GM12878 (cell line): ENCODE measurements at regions not wholly inside any gene's neighbourhood (a gene's known extent, or its start where the extent isn't known, plus 50 kb on each side); places are given as distances from the start of the nearest gene placed in this dataset.

Experiments
- ATAC-seq: fragments of 200-7000 bp; cut with Tn5 transposase; 3 replicates; pipeline ENCODE4 v1.9.1; 2020; ENCODE audit warnings: mild to moderate bottlenecking, moderate library complexity
- BruUV-seq: library from RNA; stranded (reverse); fragments of 400-500 nt; replicated peaks from 2 replicates; lab custom pipeline; 2021; lab: Mats Ljungman, UMichigan
- CTCF ChIA-PET: fragments of 300-600 bp; sonication (Branson Sonifier 250); formaldehyde crosslinking; extraction: SDS; loops from one replicate; lab custom pipeline; 2021; ENCODE audit warnings: inconsistent platforms; lab: Yijun Ruan, JAX
- POLR2A ChIA-PET: fragments of 350-600 bp; formaldehyde crosslinking; extraction: SDS; loops from one replicate; lab custom pipeline; 2021; ENCODE audit warnings: inconsistent platforms; lab: Charles Lee
- RAD21 ChIA-PET: fragments of 300-600 bp; sonication (Branson Sonifier 250); formaldehyde crosslinking; loops from one replicate; lab custom pipeline; 2023; ENCODE audit warnings: antibody characterized with exemption; ENCODE audit not compliant: unreplicated experiment; lab: Charles Lee
- SMC1A ChIA-PET: fragments of 300-600 bp; sonication (Branson Sonifier 250); formaldehyde crosslinking; loops from one replicate; lab custom pipeline; 2023; ENCODE audit not compliant: unreplicated experiment, uncharacterized antibody; lab: Charles Lee
- DNase-seq: peaks from one replicate; pipeline ENCODE4 v3.0.0-alpha.2; 2011; ENCODE audit warnings: low read depth, low spot score
- FAIRE-seq: peaks from 3 replicates; lab custom pipeline; 2011; peaks lifted over from hg19 to GRCh38; lab: Jason Lieb, UNC
- H2AFZ ChIP-seq: 2 replicates; pipeline ENCODE4 v1.6.0; 2011; ENCODE audit warnings: low read depth, low read length, control low read depth; ENCODE audit not compliant: control insufficient read depth
- H3K27ac ChIP-seq: 2 replicates; pipeline ENCODE4 v1.5.1; 2011; ENCODE audit warnings: control low read depth; ENCODE audit not compliant: control insufficient read depth, insufficient read depth
- H3K27me3 ChIP-seq, 2 experiments: replicated peaks in 1 of 2; 2 replicates each; pipeline versions ENCODE4 v1.6.0 to v1.6.1; 2011; ENCODE audit warnings: low read length in 1 of 2; ENCODE audit not compliant: control insufficient read depth in 2 of 2, insufficient read depth in 2 of 2
- H3K36me3 ChIP-seq, 2 experiments: 2 replicates each; pipeline ENCODE4 v1.5.1; 2011; ENCODE audit warnings: low read length in 1 of 2; ENCODE audit not compliant: control insufficient read depth in 2 of 2, insufficient read depth in 2 of 2
- H3K4me1 ChIP-seq: 2 replicates; pipeline ENCODE4 v1.6.1; 2011; ENCODE audit warnings: mild to moderate bottlenecking, low read length, moderate library complexity, mixed read lengths; ENCODE audit not compliant: control insufficient read depth, insufficient read depth
- H3K4me2 ChIP-seq: 2 replicates; pipeline ENCODE4 v1.6.0; 2011; ENCODE audit warnings: control low read depth; ENCODE audit not compliant: control insufficient read depth, insufficient read depth
- H3K4me3 ChIP-seq: fragments of 200-600 bp; sonication (generic); 2 replicates; pipeline ENCODE4 v1.5.1; 2016
- H3K79me2 ChIP-seq: 2 replicates; pipeline ENCODE4 v1.6.0; 2011; ENCODE audit warnings: low read length; ENCODE audit not compliant: control insufficient read depth, insufficient read depth
- H3K9ac ChIP-seq: 2 replicates; pipeline ENCODE4 v1.8.0; 2011; ENCODE audit warnings: low read length, control low read depth, mixed read lengths; ENCODE audit not compliant: control insufficient read depth, insufficient read depth
- H3K9me3 ChIP-seq: replicated peaks from 3 replicates; pipeline ENCODE4 v1.5.1; 2011; ENCODE audit warnings: mild to moderate bottlenecking, low read length; ENCODE audit not compliant: control insufficient read depth, insufficient read depth
- H4K20me1 ChIP-seq: 2 replicates; pipeline ENCODE4 v1.6.0; 2011; ENCODE audit not compliant: control insufficient read depth, insufficient read depth
- CBX5 ChIP-seq: sonication (generic); IDR thresholded peaks from 2 replicates; pipeline ENCODE4 v1.6.1; 2016; ENCODE audit warnings: low read depth, moderate library complexity, mild to moderate bottlenecking, inconsistent platforms
- EP300 ChIP-seq, 2 experiments: fragments of 150-350 bp in 1 of 2; IDR thresholded peaks; 2 replicates each; pipeline ENCODE4 v1.6.1; 2011 to 2012; ENCODE audit warnings: low read depth in 2 of 2, low read length in 2 of 2, borderline replicate concordance in 1 of 2, improper control_type of control experiment in 1 of 2, inconsistent platforms in 1 of 2; ENCODE audit not compliant: control insufficient read depth in 1 of 2
- IKZF2 ChIP-seq, 2 experiments: fragments of 450-650 bp; IDR thresholded peaks; 2 replicates each; pipeline ENCODE4 v1.6.1; 2017; ENCODE audit warnings: mild to moderate bottlenecking in 2 of 2, moderate library complexity in 2 of 2
- MTA3 ChIP-seq: IDR thresholded peaks from 2 replicates; pipeline ENCODE4 v1.6.1; 2012; ENCODE audit warnings: low read length, inconsistent platforms, borderline replicate concordance
- NFYB ChIP-seq: IDR thresholded peaks from 2 replicates; pipeline ENCODE4 v1.6.1; 2011; ENCODE audit warnings: low read depth, mild to moderate bottlenecking, low read length, improper control_type of control experiment, moderate library complexity; ENCODE audit not compliant: insufficient read depth
- NR2C1 ChIP-seq: fragments of 450-650 bp; IDR thresholded peaks from 2 replicates; pipeline ENCODE4 v1.6.1; 2017; ENCODE audit warnings: antibody characterized with exemption, mild to moderate bottlenecking, moderate library complexity
- PAX8 ChIP-seq: fragments of 450-650 bp; IDR thresholded peaks from 2 replicates; pipeline ENCODE4 v1.6.1; 2017; ENCODE audit warnings: mild to moderate bottlenecking, moderate library complexity
- POU2F2 ChIP-seq: IDR thresholded peaks from 3 replicates; pipeline ENCODE4 v1.6.1; 2011; ENCODE audit warnings: low read depth, mild to moderate bottlenecking, low read length, borderline replicate concordance
- ZBED1 ChIP-seq: IDR thresholded peaks from 2 replicates; pipeline ENCODE4 v1.6.1; 2016; ENCODE audit warnings: borderline replicate concordance
- WGBS: methylation state at CpG from one replicate; pipeline ENCODE4 v1.1.6; 2016; ENCODE audit warnings: low lambda C conversion rate; ENCODE audit not compliant: insufficient replicate concordance, insufficient coverage; ENCODE audit errors: missing lambda C conversion rate; 5-methylcytosine and 5-hydroxymethylcytosine counted together
- in situ Hi-C: fragments of 300-500 bp; cut with MboI; formaldehyde crosslinking; loops from 9 replicates; pipeline ENCODE4 v1.14.3; 2018; ENCODE audit warnings: mixed read lengths
- intact Hi-C: fragments of 100-400 bp; cut with micrococcal nuclease; formaldehyde crosslinking; loops from one replicate; pipeline ENCODE4 v1.14.2; 2022; ENCODE audit not compliant: unreplicated experiment
- TF ChIP-seq, protein P1 (sequence below): fragments of 450-650 bp; formaldehyde crosslinking; IDR thresholded peaks from 2 replicates; pipeline ENCODE4 v1.4.0; 2020; ENCODE audit warnings: mild to moderate bottlenecking, moderate library complexity

DNA sequence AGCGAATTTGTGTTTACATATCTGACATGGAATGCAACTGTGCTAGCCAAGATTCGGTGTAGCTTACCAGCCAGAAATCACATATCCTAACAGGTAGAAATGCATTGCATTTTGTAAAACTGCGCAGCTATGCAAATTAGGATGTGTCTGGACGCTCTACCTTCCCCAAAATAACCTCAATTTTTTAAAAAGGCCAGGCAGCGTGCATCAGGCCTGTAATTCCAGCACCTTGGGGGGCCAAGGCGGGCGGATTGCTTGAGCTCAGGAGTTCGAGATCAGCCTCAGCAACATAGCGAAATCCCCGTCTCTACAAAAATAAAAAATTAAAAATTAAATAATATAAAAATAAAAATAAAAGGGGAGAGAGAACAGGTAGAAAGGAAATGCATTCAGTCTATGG lies 305.0 kb downstream of the TYW1 start:
- BruUV-seq = no TSS peak
- FAIRE-seq (no peak), ATAC-seq (no peak), DNase-seq (no peak)
- POLR2A ChIA-PET = interaction anchor here (0.6 to 1.3 kb wide), 3 partner anchors 306 to 1312 kb away, joined by 3 to 4 read pairs (median 3); partner anchors contain the start of gene SBDS
- peaks cover 5% of the 10 kb centered on the region for H3K4me1 ChIP-seq
- H3K79me2 ChIP-seq = peaks cover 42% of the 10 kb centered on the region
- H3K4me2 ChIP-seq = peak overlapping the region; percentile 45
- intact Hi-C loops (loop anchor here (2.0 to 5.0 kb wide), 2 partner anchors 173 to 259 kb away; no protein-coding TSS in a partner anchor), in situ Hi-C loops (loop anchor here (25.0 kb wide), 1 partner anchor 264 kb away; no protein-coding TSS in a partner anchor)
- H2AFZ ChIP-seq = peak overlapping the region; percentile 77; the same call in 1 of the 2 replicates
- CTCF ChIA-PET = interaction anchor here (0.8 to 0.9 kb wide), 2 partner anchors 12 to 171 kb away, joined by 4 to 6 read pairs; no protein-coding TSS in a partner anchor
- H4K20me1 ChIP-seq = no peaks in the 10 kb centered on the region
- no peaks in the 10 kb centered on the region for H3K27me3 ChIP-seq
- H3K9me3 ChIP-seq = no peaks in the 10 kb centered on the region
- SMC1A ChIA-PET = interaction anchor here (0.6 to 1.1 kb wide), 3 partner anchors 116 to 261 kb away, joined by 3 read pairs; no protein-coding TSS in a partner anchor
- H3K4me3 ChIP-seq = peak overlapping the region; percentile 99
- peak overlapping the region; percentile 97 for H3K9ac ChIP-seq
- peak; percentile 48; the same call in 1 of the 3 replicates for TF ChIP-seq POU2F2
- no peak for TF ChIP-seq ZBED1
- WGBS = under 1% methylated on average over 10 of the region's 10 CpGs
- no peaks in the 10 kb centered on the region for H3K36me3 ChIP-seq
- RAD21 ChIA-PET = interaction anchor here (1.2 kb wide), 1 partner anchor 261 kb away, joined by 10 read pairs; no protein-coding TSS in a partner anchor
- H3K27ac ChIP-seq = peak overlapping the region; percentile 92

DNA sequence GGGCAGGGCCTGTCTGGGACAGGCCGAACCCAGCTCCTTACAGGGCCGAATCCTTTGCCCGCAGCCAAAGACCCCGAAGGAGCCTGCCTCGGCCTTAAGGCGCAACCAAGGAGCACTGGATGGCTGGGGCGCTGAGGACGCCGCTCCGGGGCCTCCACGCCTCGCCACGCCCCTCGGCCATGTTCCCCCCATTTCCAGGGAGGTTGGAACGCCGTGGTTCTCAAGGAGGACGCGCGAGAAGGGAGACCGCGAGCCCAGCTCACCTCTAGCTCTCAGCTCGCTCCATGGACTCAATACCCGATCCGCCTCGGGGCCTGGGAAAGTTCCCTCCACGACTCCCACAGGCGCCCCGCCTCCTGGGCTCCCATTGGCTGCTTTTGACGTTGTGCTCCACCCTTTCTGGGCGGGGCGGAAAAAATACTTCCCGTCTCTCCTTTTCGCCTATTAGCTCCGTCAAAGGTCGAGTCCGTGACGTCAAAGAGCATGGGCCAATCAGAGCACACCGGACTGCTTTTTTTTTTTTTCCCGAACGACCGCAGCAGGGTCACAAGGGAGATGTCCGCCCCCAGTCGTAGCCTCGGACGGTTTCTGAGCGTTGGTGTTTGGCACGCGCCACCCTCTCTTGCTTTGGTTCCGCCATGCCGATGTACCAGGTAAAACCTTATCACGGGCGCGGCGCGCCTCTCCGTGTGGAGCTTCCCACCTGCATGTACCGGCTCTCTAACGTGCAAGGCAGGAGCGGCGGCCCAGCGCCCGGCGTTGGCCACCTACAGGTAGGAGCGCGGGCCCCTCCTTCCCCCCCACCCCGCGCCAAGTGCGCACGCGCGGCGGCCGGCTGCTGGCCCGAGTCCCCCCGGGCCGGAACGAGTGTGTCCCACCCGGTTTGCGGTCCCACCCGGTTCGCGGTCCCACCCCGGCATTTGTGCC lies 305.7 kb downstream of the TYW1 start:
- Histone ChIP-seq H3K27ac (peak overlapping the region; percentile 92), H3K36me3 (no peaks in the 10 kb centered on the region; a peak in 1 of 4 replicates), H3K9ac (peak overlapping the region; percentile 97), H3K79me2 (peaks cover 42% of the 10 kb centered on the region), H3K9me3 (no peaks in the 10 kb centered on the region), H3K4me2 (peak overlapping the region; percentile 45), H3K4me3 (peak overlapping the region; percentile 99), H3K27me3 (no peaks in the 10 kb centered on the region), H2AFZ (peak overlapping the region; percentile 77), H4K20me1 (no peaks in the 10 kb centered on the region), H3K4me1 (peaks cover 5% of the 10 kb centered on the region)
- POLR2A ChIA-PET = interaction anchor here (0.6 to 1.3 kb wide), 5 partner anchors 105 to 1313 kb away, joined by 3 to 4 read pairs (median 3); partner anchors contain the start of gene SBDS
- intact Hi-C loops (loop anchor here (2.0 to 5.0 kb wide), 2 partner anchors 174 to 260 kb away; no protein-coding TSS in a partner anchor), in situ Hi-C loops (loop anchor here (25.0 kb wide), 1 partner anchor 265 kb away; no protein-coding TSS in a partner anchor)
- peak; percentile 96 for DNase-seq
- ATAC-seq = peak; percentile 88
- SMC1A ChIA-PET = interaction anchor here (0.6 to 1.1 kb wide), 3 partner anchors 117 to 262 kb away, joined by 3 read pairs; no protein-coding TSS in a partner anchor
- WGBS = 0% methylated on average over 58 of the region's 83 CpGs
- FAIRE-seq = peak; percentile 74
- RAD21 ChIA-PET = interaction anchor here (0.7 to 1.2 kb wide), 2 partner anchors 262 to 1098 kb away, joined by 3 to 10 read pairs; no protein-coding TSS in a partner anchor
- BruUV-seq = TSS peak; percentile 66
- CTCF ChIA-PET = interaction anchor here (0.6 to 0.9 kb wide), 5 partner anchors 12 to 1463 kb away, joined by 3 to 6 read pairs (median 4); no protein-coding TSS in a partner anchor
- TF ChIP-seq, protein P1, sequence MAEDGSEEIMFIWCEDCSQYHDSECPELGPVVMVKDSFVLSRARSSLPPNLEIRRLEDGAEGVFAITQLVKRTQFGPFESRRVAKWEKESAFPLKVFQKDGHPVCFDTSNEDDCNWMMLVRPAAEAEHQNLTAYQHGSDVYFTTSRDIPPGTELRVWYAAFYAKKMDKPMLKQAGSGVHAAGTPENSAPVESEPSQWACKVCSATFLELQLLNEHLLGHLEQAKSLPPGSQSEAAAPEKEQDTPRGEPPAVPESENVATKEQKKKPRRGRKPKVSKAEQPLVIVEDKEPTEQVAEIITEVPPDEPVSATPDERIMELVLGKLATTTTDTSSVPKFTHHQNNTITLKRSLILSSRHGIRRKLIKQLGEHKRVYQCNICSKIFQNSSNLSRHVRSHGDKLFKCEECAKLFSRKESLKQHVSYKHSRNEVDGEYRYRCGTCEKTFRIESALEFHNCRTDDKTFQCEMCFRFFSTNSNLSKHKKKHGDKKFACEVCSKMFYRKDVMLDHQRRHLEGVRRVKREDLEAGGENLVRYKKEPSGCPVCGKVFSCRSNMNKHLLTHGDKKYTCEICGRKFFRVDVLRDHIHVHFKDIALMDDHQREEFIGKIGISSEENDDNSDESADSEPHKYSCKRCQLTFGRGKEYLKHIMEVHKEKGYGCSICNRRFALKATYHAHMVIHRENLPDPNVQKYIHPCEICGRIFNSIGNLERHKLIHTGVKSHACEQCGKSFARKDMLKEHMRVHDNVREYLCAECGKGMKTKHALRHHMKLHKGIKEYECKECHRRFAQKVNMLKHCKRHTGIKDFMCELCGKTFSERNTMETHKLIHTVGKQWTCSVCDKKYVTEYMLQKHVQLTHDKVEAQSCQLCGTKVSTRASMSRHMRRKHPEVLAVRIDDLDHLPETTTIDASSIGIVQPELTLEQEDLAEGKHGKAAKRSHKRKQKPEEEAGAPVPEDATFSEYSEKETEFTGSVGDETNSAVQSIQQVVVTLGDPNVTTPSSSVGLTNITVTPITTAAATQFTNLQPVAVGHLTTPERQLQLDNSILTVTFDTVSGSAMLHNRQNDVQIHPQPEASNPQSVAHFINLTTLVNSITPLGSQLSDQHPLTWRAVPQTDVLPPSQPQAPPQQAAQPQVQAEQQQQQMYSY = no peak
- no peak for TF ChIP-seq PAX8
- TF ChIP-seq CBX5 = no peak
- 0 out of 4 replicates have a peak, but pooled peaks have one; percentile 9 to 25 for TF ChIP-seq IKZF2 (IDR thresholded peaks at IDR 0.05)
- peak; percentile 81 for TF ChIP-seq NR2C1
- no peak for TF ChIP-seq EP300 (IDR thresholded peaks at IDR 0.05; ENCODE audit: borderline replicate concordance in 1 of 2, control insufficient read depth in 1 of 2, low read depth in 2 of 2, low read length in 2 of 2)
- TF ChIP-seq NFYB = peak; percentile 97
- TF ChIP-seq MTA3 = no peak
